ENCODE measurements at regions not wholly inside any gene's neighbourhood (a gene's known extent, or its start where the extent isn't known, plus 50 kb on each side); places are given as distances from the start of the nearest gene placed in this dataset.

DNA sequence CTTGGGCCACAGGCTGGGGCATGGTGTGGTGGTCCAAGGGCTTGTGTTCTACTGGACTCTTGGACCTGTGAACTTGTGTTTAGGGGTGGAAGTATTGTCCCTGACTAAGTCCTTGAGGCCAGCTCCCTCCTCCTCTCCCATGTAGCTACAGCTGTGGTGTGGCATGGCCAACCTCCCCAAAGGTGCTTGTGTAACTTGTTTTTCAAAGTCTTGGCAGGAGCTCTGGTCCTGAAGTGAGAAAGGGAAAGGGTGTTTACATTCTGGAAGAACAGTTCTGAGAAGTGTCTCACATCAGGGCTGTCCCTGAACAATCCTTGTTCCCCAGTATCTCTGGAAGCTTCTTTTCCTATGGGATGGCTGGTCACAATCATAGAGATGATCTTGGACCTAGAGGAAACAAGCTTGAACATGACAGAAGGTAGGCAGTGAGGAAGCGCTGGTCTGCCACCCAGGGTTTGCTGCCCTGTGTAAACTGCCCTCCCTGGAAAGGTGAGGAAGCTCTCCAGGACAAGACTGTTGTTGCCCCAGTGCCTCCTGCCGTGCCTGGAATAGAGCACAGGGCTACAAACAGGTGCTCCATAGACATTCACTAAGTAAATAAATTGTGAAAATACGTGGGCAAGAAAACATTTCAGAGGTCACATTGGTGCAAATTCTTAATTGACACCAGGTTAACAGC is 64.6 kb upstream of the KLF9 start:
- Mint-ChIP-seq H3K36me3 (ENCODE audit: low read depth) (no peaks in the 10 kb centered on the region), H3K27ac (no peak overlapping the region), H3K4me1 (peaks cover 10% of the 10 kb centered on the region), H3K4me3 (no peak overlapping the region), H3K27me3 (peaks cover 6% of the 10 kb centered on the region), H3K9me3 (no peaks in the 10 kb centered on the region)
- no peak for ATAC-seq (replicated peaks)

DNA sequence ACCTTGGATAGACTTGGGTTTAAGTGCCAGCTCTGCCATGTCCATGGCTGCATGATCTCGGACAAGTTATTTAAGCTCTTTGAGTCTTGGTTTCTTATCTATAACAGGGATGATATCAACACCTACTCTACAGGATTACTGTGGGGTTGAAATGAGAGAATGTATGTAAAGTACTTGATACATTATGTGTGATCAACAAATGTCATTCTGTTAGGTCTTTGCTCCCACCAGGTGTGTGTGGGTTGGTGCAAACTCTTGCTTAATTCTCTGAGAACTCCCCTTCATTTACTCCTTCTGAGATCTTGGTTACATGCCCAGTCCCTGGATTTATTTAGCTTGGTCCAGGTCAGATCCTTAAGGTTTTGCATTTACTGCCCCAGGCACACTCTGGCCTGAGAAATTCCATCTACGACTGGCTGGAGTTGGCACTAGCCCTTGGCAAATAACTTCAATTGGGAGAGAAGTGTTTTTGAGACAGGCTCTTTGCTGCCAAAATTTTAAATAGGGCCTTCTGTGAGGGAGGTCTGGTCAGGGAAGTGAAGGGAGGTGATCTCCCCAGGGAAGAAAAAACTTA is 63.5 kb upstream of the KLF9 start:
- peaks cover 3% of the 10 kb centered on the region for H3K27me3 Mint-ChIP-seq
- peaks cover 7% of the 10 kb centered on the region for H3K4me1 Mint-ChIP-seq
- H3K27ac Mint-ChIP-seq, result no peak overlapping the region
- no peaks in the 10 kb centered on the region for H3K36me3 Mint-ChIP-seq (ENCODE audit: low read depth)
- H3K4me3 Mint-ChIP-seq, result no peak overlapping the region
- ATAC-seq (replicated peaks), result no peak
- H3K9me3 Mint-ChIP-seq, result no peaks in the 10 kb centered on the region

DNA sequence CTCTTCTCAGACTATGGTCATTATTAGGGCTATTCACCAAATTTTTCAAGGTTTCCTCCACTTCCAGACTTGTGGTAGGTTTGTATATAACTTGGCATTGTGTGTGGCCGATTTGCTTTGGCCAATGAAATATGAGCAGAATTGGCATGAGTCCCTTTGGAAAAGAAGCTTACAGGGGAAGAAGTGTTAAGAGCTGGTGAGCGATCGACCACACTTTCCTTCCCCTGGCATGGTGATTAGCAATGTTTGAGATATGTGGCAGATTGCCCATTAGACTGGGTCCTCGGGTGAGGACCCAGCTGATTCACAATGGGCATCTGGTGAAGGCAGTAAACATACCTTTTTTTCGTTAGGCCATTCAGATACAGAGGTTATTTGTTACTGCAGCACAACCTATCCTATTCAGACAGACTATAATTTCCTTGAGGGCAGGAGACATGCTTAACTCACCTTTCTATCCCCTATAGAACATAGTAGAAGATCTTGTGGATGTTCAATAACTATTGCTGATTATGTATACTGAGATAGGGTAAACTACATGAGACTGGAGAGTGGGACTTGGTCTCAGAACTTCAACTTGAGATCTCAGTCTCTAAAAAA is 62.8 kb upstream of the KLF9 start:
- H3K27ac Mint-ChIP-seq, result no peak overlapping the region
- peaks cover 3% of the 10 kb centered on the region for H3K27me3 Mint-ChIP-seq
- H3K36me3 Mint-ChIP-seq (ENCODE audit: low read depth), result no peaks in the 10 kb centered on the region
- H3K4me1 Mint-ChIP-seq, result peaks cover 5% of the 10 kb centered on the region
- H3K9me3 Mint-ChIP-seq, result no peaks in the 10 kb centered on the region
- no peak for ATAC-seq (replicated peaks)
- no peak overlapping the region for H3K4me3 Mint-ChIP-seq

DNA sequence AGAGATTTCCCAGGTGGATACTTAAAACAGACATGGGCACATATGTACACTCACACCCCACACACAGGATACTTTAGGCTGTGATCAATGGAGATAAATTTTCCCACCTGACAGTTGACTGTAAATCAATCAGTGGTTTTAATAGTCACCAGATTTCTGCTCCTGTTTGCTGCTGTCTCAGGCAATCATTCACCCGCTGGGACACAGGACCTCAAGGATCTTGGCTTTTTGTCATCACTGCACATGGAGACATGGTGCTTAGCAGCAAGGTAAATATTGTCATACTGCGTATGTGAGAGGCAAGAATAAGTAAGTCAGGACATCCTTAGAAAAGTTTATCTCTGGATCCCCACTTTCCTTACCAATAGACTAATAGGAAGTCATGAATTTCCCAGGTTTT is 60.8 kb upstream of the KLF9 start:
- no peak for ATAC-seq (replicated peaks)
- no peaks in the 10 kb centered on the region for H3K36me3 Mint-ChIP-seq (ENCODE audit: low read depth)
- H3K27ac Mint-ChIP-seq, result no peak overlapping the region
- no peaks in the 10 kb centered on the region for H3K9me3 Mint-ChIP-seq
- H3K27me3 Mint-ChIP-seq, result peaks cover 3% of the 10 kb centered on the region
- peaks cover 12% of the 10 kb centered on the region for H3K4me1 Mint-ChIP-seq
- no peak overlapping the region for H3K4me3 Mint-ChIP-seq

DNA sequence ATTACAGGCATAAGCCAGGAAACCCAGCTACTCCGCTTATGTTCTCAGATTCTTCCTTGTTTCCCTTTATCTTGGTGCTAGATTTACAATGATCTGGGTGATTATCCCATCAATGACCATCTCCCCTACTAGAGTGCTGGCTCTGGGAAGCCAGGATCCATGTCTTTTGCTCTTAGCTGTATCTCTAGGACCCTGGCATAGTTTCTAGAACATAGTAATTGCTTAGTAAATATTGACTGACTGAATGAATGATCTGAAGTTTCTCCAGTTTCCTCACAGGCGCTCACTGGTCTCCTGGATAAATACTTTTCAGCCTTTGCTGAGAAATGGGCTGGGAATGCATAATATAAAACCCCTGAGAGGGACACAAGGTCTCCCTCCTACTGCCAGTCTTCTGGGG is 60.0 kb upstream of the KLF9 start:
- Mint-ChIP-seq H3K9me3 (no peaks in the 10 kb centered on the region), H3K4me3 (no peak overlapping the region), H3K4me1 (peaks cover 8% of the 10 kb centered on the region), H3K36me3 (ENCODE audit: low read depth) (no peaks in the 10 kb centered on the region), H3K27ac (no peak overlapping the region), H3K27me3 (peaks cover 3% of the 10 kb centered on the region)
- ATAC-seq (replicated peaks), result no peak

DNA sequence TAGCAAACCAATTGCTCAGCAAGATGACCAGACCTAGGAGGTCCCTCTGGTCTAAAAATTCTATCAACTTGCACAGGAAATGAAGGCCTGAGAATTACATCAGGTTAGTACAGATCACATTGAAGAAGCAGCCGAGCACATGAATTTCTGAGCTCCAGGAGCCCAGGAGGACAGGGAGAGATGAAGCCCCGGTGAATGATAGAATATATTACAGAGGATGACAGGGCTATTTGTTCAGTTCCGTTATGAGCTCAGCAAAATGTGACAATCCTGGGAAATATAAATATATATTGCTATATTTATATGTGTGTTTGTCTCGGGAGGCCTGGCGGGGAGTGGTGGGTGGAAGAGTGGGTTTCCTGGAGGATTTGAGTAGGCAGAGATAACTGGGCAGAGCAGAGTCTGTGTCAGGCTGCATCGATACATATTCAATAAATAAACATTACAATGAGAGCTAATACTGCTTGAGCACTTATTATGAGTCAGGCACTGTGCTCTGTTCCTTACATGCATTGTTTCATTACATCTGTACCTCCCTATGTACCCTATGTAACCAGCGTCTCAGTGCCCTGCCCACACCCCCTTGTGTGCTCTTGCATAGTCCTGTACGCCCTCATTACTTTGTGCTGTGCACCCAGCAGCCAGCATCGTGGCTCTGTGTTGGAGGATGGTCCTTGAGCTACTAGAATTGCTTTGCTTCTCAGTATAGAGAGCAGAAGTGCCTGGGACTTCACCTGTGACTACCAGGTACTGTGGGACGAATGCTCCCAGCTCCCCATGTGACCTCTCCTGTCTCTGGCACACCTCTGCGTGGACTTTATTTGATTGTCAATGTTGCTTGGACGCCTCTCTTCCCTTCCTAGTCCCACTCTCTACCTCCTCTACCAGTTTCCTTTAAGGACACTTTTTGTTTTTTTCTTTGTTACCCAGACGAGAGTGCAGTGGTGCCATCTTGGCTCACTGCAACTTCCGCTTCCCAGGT is 58.1 kb upstream of the KLF9 start:
- H3K9me3 Mint-ChIP-seq, result no peaks in the 10 kb centered on the region
- no peak overlapping the region for H3K4me3 Mint-ChIP-seq
- no peaks in the 10 kb centered on the region for H3K36me3 Mint-ChIP-seq (ENCODE audit: low read depth)
- H3K27me3 Mint-ChIP-seq, result peaks cover 3% of the 10 kb centered on the region
- ATAC-seq (replicated peaks), result no peak
- H3K27ac Mint-ChIP-seq, result no peak overlapping the region
- H3K4me1 Mint-ChIP-seq, result peaks cover 17% of the 10 kb centered on the region

DNA sequence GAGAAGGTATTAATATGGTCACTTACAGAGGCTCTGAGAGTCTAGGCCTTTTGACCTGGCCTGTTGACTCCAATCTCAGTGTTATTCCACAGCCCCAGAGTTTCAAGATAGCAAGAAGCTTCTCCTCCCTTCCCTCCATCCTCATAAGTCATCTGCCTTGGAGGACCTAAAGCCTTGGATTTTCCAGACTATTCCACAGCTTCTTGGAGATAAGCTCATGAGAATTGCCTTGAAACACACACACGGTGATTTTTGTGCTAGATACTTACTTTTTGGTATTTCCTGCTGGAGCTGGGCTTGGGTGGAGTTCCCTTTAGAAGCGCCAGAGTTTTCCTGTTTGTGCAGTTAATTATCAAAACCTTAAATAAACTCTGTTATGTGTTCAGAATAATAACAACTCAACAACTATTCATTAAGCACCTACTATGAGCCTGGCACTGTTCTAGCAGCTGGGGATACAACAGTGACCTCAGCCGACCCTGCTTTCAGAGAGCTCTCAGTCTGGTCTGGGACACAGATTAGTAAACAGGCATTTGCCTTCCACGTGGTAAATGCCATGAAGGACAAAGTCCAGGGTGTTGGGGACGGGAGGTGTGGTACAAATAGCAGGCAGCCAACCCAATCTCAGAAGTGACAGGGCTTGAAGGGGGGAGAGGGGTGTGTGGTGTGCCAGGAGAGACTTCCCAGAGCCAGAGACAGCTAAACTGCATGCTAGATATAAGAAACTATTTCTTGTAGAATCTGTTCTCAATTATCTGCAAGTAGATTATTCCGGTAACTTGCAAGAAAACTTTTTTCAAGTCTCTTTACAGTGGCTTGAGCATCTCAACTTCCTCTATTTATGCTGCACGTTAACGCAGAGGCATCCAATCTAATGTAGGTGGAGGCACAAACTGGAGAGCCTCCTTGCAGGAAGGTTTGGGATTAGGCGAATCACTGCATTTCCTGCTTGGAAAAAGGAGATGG is 55.9 kb upstream of the KLF9 start:
- Mint-ChIP-seq H3K4me1 (peaks cover 25% of the 10 kb centered on the region), H3K27me3 (no peaks in the 10 kb centered on the region), H3K9me3 (no peaks in the 10 kb centered on the region), H3K36me3 (ENCODE audit: low read depth) (no peaks in the 10 kb centered on the region), H3K4me3 (peak overlapping the region; percentile 4), H3K27ac (no peak overlapping the region)
- ATAC-seq (replicated peaks), result no peak

DNA sequence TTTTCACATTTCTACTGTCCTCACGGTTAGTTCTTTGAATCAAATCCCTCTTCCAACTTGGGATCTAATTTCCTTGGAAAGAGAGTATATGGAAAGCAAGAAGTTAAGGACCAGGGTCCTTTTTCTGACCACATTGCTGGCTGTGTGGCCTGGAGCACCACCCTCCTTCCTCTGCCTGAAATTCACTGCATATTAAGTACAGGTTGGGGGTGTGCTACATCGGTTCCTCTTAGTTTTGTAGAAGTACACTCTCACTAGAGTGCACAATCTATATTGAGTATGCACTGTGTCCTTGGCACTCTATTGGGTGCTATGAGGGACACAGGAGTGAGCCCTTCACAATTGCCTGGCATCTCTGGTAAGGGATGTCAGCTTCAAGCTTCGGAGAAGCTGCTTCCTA is 53.8 kb upstream of the KLF9 start:
- no peak for ATAC-seq (replicated peaks)

DNA sequence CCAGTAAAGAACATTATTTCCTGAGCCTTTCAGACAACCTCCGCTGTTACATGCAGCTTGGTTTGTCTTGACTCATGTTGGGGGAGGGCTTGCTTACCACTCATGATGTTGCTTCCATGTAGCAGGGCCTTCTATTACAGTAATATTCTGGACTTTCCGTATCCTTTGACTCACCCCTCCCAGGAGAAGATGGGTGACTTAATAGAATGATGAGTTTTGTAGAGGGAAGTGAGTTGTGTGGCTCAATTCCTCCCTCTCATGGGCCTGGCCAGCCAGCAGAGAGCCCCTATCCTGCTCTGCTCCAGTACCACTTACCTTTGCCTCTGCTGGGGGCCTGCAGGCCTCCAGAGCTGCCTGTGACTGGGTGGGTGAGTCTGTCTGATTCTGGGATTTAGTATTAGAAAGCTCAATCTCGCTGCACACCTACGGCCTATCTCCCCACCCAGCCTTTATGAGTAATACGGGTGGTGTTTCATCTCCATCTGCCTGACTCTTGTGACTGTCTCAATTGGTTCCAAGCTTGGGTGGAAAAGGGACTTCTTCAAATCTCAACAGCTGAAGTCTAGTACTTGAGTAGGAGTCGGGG is 52.6 kb upstream of the KLF9 start:
- ATAC-seq (replicated peaks), result peak; percentile 92
- Mint-ChIP-seq H3K4me3 (peak overlapping the region; percentile 43), H3K27me3 (no peaks in the 10 kb centered on the region), H3K9me3 (no peaks in the 10 kb centered on the region), H3K36me3 (ENCODE audit: low read depth) (no peaks in the 10 kb centered on the region), H3K27ac (peak overlapping the region; percentile 57), H3K4me1 (peaks cover 29% of the 10 kb centered on the region)

More for the DNA sequence above, 53.8 kb upstream of the KLF9 start:
- Mint-ChIP-seq H3K27me3 (no peaks in the 10 kb centered on the region), H3K4me1 (peaks cover 25% of the 10 kb centered on the region), H3K27ac (peak overlapping the region; percentile 83), H3K9me3 (no peaks in the 10 kb centered on the region), H3K36me3 (ENCODE audit: low read depth) (no peaks in the 10 kb centered on the region), H3K4me3 (no peak overlapping the region)

DNA sequence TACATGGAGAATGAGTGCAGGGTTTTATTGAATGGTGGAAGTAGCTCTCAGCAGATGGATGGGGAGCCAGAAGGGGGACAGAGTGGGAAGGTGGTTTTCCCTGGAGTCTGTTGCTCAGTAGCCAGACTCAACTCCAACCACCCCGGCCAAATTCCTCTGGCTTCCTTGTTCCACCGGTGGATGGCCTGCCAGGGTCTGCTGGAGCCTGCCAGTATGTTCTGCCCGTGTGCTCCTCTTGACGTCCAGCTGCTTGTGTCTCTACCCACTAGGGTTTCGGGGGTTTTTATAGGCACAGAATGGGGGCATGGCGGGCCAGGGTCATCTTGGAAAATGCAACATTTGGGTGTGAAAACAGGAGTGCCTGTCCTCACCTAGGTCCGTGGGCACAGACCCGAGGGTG is 51.4 kb upstream of the KLF9 start:
- Mint-ChIP-seq H3K4me1 (peaks cover 32% of the 10 kb centered on the region), H3K9me3 (no peaks in the 10 kb centered on the region), H3K27ac (no peak overlapping the region), H3K4me3 (peak overlapping the region; percentile 43), H3K36me3 (ENCODE audit: low read depth) (no peaks in the 10 kb centered on the region), H3K27me3 (no peaks in the 10 kb centered on the region)
- no peak for ATAC-seq (replicated peaks)

DNA sequence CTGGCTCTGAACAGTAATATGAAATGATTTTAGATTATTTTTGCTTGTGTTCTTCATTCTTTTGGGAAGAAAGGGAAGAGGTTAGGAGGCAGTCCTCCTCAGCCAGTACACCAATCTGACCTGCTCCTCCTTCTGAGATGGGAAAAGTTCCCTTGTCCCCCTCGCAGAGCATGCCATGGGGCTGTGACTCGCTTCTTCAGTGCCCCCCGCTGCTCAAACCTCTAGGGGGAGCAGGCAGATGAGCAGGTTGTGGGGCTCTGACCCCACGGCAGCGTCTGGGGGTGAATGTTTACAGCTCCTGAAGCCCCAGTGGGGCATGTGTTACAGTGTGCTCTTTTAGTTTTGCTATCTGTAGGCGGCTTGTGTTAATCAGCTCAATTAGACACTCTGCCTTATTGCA is 50.9 kb upstream of the KLF9 start:
- Mint-ChIP-seq H3K27me3 (no peaks in the 10 kb centered on the region), H3K4me3 (no peak overlapping the region), H3K9me3 (no peaks in the 10 kb centered on the region), H3K27ac (no peak overlapping the region), H3K4me1 (peaks cover 27% of the 10 kb centered on the region), H3K36me3 (ENCODE audit: low read depth) (no peaks in the 10 kb centered on the region)
- ATAC-seq (replicated peaks), result no peak

Measured in activated T-helper 17 cell treated with anti-CD3 and anti-CD28 coated beads, Interleukin-2, amount 50 U/mL, for 72 hours (primary cell).